GM12872 (cell line): ENCODE measurements at regions not wholly inside any gene's neighbourhood (a gene's known extent, or its start where the extent isn't known, plus 50 kb on each side); places are given as distances from the start of the nearest gene placed in this dataset.

Experiments
- CTCF ChIP-seq: IDR thresholded peaks from 3 replicates; pipeline ENCODE4 v1.5.1; 2011; ENCODE audit warnings: low read depth, mild to moderate bottlenecking, low read length, moderate library complexity; ENCODE audit not compliant: insufficient read depth

- no peak for TF ChIP-seq CTCF
Observed at GRCh38 chr2:226130192-226130591, 669.4 kb downstream of the IRS1 start.

- no peak for TF ChIP-seq CTCF
Observed at GRCh38 chr2:226127682-226128081, 671.9 kb downstream of the IRS1 start.

GRCh38 chr2:226126104-226126503, 673.5 kb downstream of the IRS1 start:
- TF ChIP-seq CTCF, result no peak

- no peak for TF ChIP-seq CTCF
Observed at GRCh38 chr2:226125176-226125883, 674.3 kb downstream of the IRS1 start.

- TF ChIP-seq CTCF, result no peak
Observed at GRCh38 chr2:226124548-226125011, 675.0 kb downstream of the IRS1 start.

GRCh38 chr2:226123300-226123699, 676.3 kb downstream of the IRS1 start:
- no peak for TF ChIP-seq CTCF

GRCh38 chr2:226122041-226122440, 677.6 kb downstream of the IRS1 start:
- no peak for TF ChIP-seq CTCF
